HG02642 (cell line): ENCODE measurements at regions not wholly inside any gene's neighbourhood (a gene's known extent, or its start where the extent isn't known, plus 50 kb on each side); places are given as distances from the start of the nearest gene placed in this dataset.

Source experiments
- ATAC-seq: cut with Tn5 transposase; IDR thresholded peaks from one replicate; pipeline ENCODE4 v1.9.1; 2021; ENCODE audit warnings: mild to moderate bottlenecking; ENCODE audit not compliant: unreplicated experiment, poor library complexity

DNA sequence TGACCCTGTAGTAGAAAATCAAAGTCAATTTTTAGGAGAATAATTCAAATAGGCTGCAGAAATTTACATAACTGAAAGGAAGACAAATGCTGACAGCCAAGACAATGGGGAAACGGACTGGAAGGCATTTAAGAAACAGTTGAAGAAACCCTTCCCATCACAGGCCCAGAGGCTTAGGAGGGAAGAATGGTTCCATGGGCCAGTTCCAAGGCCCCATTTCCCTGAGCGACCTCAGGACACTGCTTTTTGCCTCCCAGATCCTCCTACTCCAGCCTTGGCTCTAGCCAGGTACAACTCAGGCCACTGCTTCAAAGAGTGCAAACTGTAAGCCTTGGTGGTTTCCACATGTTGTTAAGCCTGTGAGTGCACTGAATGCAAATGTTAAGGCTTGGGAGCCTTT lies 184.1 kb upstream of the SGCD start:
- no peak for ATAC-seq

GRCh38 chr5:156147261-156147943 lies 179.6 kb upstream of the SGCD start:
- no peak for ATAC-seq

GRCh38 chr5:156147944-156148285 lies 179.0 kb upstream of the SGCD start:
- no peak for ATAC-seq

- ATAC-seq = no peak
Observed at GRCh38 chr5:156148301-156148700, 178.7 kb upstream of the SGCD start.

DNA sequence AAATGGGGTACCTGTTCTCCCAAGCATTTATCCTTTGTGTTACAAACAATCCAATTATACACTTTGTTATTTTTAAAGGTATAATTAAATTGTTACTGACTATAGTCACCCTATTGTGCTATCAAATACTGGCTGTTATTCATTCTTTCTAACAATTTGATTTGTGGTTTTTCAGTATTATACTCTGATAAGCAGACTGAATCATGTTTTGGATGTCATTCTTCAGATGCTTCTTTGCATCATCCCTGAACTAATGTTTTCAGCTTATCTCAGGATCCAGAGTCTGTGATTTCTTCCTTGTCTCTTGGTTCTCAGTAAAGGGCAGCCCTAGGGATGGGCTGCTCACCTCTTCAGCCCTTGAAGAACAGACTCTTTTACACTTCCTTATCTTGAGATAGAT lies 177.8 kb upstream of the SGCD start:
- no peak for ATAC-seq

GRCh38 chr5:156153602-156154001 lies 173.4 kb upstream of the SGCD start:
- ATAC-seq = no peak

GRCh38 chr5:156154757-156155156 lies 172.2 kb upstream of the SGCD start:
- ATAC-seq = no peak

DNA sequence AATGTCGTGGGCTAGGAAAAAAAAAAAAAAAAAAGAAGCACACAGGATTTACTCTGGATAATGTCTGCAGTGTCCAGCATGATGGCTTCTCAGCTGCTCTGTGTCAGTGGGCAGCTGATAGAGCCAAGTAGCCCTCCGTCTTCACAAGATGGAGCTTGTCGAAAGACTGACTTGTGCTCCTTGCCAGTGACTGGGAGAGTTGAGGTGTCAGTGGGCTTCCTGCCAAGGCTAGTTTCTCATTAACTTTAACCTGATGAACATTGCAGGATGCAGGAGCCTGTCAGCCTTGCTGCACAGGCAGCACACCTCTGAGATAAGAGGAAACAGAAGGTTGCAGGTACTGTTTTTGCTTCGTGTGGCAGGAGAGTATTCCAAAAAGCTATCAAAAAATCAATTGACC lies 171.4 kb upstream of the SGCD start:
- no peak for ATAC-seq

GRCh38 chr5:156164306-156164705 lies 162.7 kb upstream of the SGCD start:
- no peak for ATAC-seq

GRCh38 chr5:156169495-156169894 lies 157.5 kb upstream of the SGCD start:
- ATAC-seq = no peak

DNA sequence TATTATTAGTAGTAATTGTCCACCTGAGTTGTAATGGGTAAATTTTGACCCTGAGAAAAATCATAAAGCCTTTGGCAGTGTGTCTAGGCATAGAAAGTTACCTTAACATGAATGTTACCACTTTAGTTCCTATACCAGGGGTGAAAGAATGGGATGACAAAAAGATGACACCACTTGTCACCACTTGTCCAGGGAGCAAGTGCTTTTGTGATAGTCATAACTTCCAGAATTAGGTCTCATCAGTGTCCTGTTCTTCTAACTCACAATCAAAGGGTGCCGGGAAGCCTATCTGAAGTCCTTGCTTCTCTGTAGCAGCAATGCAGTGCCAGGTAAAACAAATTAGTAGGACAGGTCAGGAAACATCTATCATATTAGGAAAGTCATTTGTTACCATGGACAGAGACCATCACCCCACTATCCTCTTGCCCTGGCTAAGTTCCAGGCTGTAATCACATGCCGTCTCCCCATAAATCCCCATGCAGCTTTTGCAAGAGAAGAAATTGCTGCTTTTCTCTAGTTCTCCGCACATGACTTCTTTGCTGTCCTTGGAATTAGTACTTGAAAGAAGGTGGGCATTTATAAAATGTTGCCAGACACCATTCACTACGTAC lies 156.5 kb upstream of the SGCD start:
- ATAC-seq = no peak

- no peak for ATAC-seq
Observed at GRCh38 chr5:156174225-156174624, 152.7 kb upstream of the SGCD start.

- no peak for ATAC-seq
Observed at GRCh38 chr5:156178117-156178516, 148.8 kb upstream of the SGCD start.

GRCh38 chr5:156181656-156182055 lies 145.3 kb upstream of the SGCD start:
- no peak for ATAC-seq

- ATAC-seq = no peak
Observed at GRCh38 chr5:156182174-156182967, 144.6 kb upstream of the SGCD start.

GRCh38 chr5:156186760-156187159 lies 140.2 kb upstream of the SGCD start:
- no peak for ATAC-seq

GRCh38 chr5:156188016-156188415 lies 138.9 kb upstream of the SGCD start:
- ATAC-seq = no peak

GRCh38 chr5:156189628-156190027 lies 137.3 kb upstream of the SGCD start:
- no peak for ATAC-seq

DNA sequence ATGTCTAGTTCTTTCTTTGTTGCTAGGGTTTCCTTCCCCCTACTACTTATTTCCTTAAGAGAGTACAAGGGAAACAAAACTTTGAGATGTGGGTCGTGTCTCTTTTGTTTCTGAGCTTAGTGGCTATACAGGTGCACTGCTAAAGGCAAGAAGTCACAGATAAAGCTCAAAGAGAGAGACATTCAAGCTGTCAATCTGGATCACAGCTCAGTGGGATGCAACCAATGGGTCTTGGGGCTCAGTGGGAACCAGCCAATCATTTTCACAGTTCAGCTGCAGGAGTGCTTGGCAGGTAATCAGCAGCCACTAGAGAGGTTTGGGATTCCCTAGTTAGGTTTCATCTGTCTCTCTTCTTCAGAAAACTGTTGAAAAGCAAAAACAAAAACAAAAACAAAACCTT lies 135.4 kb upstream of the SGCD start:
- no peak for ATAC-seq

DNA sequence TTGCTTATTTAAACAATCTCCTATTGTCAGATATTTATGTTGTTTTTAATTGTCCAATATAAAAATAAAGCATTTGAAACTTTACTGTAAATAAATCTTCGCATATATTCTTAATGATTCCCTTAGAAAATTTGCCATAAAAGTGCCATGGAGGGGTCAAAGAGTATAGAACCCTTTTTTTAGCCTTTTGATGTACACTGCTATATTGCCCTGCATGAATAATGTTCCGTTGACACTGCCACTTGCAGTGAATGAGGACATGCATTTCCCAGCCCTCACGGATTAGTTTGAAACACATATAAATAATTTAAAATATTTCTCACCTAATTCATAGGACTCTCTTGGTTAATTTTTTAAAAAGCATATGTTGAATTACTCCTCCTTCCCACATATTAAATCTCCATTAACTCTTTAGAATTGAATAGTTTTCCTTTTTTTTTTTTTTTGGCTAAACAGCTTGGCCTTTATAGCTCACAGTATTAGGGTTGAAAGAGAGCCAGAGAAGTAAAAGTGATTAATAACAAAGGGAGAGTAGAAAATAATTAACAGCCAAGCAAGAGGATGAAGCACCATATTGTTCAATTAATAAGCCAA lies 129.8 kb upstream of the SGCD start:
- ATAC-seq = no peak

GRCh38 chr5:156199045-156199444 lies 127.9 kb upstream of the SGCD start:
- ATAC-seq = no peak
